GM11168 (cell line): ENCODE measurements at regions not wholly inside any gene's neighbourhood (a gene's known extent, or its start where the extent isn't known, plus 50 kb on each side); places are given as distances from the start of the nearest gene placed in this dataset.

Experiments
- in situ Hi-C: fragments of 300-500 bp; cut with MboI; formaldehyde crosslinking; loops from one replicate; pipeline ENCODE4 v1.12.0; 2022; ENCODE audit warnings: low sequenced_read_pairs; ENCODE audit not compliant: unreplicated experiment

DNA sequence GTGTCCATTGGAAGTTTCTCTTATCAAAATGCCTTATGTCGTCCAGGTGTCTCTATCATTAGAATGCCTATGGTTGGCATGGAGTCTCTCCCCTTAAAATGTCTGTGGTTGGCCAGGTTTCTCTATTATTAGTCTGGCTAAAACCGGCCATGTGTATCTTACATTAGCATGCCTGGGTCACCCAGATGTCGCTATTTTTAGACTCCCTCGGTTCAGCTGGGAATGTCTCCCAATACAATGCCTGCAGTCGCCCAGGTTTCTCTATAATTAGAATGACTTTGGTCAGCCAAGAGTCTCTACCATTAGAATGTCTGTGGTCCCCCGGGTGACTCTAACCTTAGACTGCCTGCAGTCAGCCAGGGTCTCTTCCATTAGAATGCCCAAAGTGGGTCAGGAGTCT, 1536.1 kb downstream of the UQCRFS1 start:
- in situ Hi-C loops, result no loop called here

DNA sequence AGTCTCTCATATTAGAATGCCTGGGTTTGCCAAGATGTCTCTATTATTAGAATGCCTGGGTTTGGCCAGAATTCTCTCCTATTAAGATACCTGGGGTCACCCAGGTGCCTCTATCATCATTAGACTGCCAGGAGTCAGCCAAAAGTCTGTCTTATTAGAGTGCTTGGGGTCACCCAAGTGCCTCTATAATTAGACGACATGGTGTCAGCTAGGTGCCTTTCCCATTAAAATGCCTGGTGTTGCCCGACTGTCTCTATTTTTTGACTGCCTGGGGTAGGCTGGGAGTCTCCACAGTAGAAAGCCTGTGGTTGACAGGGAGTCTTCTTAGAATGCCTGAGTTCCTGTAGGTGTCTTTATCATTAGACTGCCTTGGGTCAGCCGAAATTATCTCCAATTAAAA, 1536.6 kb downstream of the UQCRFS1 start:
- in situ Hi-C loops, result no loop called here

GRCh38 chr19:27675771-27676170, 1537.2 kb downstream of the UQCRFS1 start:
- in situ Hi-C loops, result no loop called here

DNA sequence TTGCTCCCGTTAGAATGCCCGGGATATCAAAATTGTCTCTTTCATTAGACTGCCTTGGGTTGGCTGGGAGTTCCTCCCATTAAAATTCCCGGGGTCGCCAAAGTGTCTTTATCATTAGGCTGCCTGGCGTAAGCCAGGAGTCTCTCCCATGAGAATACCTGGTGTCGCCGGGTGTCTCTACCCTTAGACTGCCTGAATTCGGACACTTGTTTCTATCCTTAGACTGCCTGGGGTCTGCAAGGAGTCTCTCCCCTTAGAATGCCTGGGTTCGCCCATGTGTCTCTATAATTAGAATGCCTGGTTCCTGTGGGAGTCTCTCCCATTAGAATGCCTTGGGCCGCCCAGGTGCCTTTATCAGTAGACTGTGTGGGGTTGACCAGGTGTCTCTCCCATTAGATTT, 1538.2 kb downstream of the UQCRFS1 start:
- in situ Hi-C loops, result no loop called here

DNA sequence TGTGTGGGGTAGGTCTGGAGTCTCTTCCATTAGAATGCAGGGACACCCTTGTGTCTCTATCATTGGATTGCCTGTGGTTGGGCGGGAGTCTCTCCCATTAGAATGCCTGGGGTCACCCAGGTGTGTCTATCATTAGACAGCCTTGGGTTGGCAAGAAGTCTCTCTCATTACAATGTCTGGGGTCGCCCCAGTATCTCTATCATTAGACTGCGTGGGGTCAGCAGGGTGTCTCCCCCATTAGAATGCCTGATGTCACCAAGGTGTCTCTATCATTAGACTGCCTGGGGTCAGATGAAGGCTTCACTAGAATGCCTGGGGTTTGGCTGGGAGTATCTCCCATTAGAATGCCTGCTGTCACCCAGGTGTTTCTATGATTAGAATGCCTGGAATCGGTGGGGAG, 1539.0 kb downstream of the UQCRFS1 start:
- in situ Hi-C loops, result no loop called here

- in situ Hi-C loops, result no loop called here
These were observed 1540.5 kb downstream of the UQCRFS1 start for GRCh38 chr19:27672309-27673047.

DNA sequence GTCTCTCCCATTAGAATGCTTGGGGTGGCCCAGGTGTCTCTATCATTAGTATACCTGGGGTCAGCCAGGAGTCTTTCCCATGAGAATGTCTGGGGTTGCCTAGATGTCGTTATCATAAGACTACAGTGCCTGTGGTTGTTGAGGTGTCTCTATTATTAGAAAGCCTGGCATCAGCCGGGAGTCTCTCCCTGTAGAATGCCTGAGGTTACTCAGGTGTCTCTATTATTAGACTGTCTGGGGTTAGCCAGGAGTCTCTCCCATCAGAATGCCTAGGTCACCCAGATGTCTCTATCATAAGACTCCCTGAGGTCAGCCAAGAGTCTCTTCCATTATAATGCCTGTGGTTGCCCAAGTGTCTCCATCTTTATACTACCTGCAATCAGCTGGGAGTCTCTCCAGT, 1541.1 kb downstream of the UQCRFS1 start:
- in situ Hi-C loops, result no loop called here

- in situ Hi-C loops, result no loop called here
These were observed 1552.5 kb downstream of the UQCRFS1 start for GRCh38 chr19:27660428-27660827.

- in situ Hi-C loops, result no loop called here
These were observed 1555.5 kb downstream of the UQCRFS1 start for GRCh38 chr19:27657271-27658051.

GRCh38 chr19:27654266-27654990, 1558.5 kb downstream of the UQCRFS1 start:
- in situ Hi-C loops, result no loop called here

- in situ Hi-C loops, result no loop called here
These were observed 1560.2 kb downstream of the UQCRFS1 start for GRCh38 chr19:27652796-27653195.

GRCh38 chr19:27652281-27652680, 1560.7 kb downstream of the UQCRFS1 start:
- in situ Hi-C loops, result no loop called here

- in situ Hi-C loops, result no loop called here
These were observed 1565.5 kb downstream of the UQCRFS1 start for GRCh38 chr19:27647423-27647822.

DNA sequence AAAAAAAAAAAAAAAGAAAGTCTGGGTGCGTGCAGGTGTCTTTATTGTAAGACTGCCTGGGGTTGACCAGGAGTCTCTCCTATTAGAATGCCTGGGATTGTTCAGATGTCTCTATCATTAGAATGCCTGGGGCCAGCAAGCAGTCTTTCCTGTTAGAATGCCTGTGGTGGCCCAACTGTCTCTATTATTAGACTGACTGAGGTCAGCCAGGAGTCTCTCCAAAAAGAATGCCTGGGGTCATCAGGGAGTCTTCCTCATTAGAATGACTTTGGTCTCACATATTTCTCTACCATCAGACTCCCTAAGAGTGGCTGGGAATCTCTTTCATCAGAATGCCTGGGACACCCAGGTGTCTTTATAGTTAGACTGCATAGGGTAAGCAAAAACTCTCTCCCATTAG, 1577.5 kb downstream of the UQCRFS1 start:
- in situ Hi-C loops, result no loop called here

DNA sequence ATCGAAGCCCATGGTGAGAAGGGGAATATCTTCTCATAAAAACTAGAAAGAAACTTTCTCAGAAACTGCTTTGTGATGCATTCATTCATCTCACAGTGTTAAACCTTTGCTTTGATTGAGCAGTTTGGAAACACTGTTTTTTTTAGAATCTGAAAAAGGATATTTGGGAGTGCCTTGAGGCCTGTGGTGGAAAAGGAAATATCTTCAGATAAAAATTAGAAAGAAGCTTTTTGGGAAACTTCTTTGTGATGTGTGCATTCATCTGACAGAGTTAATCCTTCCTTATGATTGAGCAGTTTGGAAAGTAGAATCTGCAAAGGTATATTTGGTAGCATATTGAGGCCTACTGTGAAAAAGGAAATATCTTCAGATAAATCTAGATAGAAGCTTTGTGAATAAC, 1594.9 kb downstream of the UQCRFS1 start:
- in situ Hi-C loops, result no loop called here

DNA sequence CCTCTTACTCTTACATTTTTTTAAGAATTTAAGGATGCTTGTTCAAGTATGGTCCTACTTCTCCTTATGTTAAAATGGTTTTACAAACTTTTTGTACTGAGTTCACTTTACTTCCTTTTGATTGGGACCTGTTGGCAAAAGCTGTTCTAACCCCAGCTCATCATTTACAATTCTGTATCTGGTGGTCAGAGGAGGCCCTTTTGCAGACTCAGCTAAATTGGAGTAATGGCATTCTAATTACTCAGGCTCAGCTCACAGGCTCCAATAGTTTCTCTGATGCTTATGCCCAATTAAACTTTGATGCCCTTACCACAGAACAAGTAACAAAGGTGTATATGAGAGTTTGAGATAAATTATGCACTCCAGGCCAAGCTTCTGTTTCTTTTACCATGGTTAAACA, 1632.0 kb downstream of the UQCRFS1 start:
- in situ Hi-C loops, result no loop called here
